ENCODE measurements at regions not wholly inside any gene's neighbourhood (a gene's known extent, or its start where the extent isn't known, plus 50 kb on each side); places are given as distances from the start of the nearest gene placed in this dataset.
A peak's percentile ranks its signal among the peaks of the same experiment; 100 is the strongest.

DNA sequence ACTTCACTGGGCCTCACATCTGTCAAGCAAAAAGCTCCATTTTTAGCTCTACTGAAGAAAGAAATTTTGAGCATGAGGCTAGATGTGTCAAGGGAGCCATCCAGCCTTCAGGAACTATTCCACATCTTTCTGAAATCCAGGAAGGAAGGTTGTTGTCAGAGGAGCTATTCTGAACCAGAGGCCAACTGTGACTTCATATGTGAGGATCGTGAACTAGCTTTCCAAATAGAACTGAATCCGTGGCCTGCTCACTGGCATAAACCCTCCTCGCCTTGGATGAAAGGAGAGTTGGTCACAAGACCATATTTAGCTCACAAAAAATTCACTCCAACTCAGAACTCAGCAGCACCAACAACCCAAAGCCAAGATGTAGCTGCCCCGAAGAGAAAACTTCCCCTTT lies 195.8 kb downstream of the FOXO1 start:
- DNase-seq: no peak

DNA sequence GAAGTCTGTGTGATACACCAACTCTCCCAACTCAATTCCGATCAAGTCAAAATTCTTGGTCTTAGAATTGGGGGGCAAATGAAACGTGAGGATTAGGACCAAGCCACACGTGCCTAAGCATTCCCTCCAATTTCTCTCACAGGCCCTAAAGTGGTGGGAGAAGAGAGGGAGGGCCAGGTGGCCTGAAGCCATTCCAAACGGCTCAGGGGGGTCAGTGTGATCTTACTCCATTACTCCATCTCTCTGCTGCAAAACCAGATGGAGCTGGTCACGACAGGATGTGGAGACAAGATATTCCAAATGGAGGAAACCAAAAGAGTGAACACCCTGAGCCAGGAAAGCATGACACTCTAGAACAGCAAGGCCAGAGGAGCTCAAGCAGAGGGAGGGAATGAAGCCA lies 195.4 kb downstream of the FOXO1 start:
- no peak for DNase-seq

DNA sequence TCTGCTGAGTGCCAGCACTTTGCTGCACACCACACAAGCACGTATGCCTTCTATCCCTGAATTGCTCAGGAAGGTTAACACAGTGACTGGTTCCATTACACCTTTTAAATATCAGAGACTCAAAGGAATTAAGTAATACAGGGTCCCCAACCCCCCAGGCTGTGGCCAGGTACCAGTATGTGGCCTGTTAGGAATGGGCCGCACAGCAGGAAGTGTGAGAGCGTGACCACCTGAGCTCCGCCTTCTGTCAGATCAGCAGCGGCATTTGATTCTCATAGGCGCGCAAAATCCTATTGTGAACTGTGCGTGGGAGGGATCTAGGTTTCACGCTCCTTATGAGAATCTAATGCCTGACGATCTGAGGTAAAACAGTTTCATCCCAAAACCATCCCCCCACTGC lies 194.5 kb downstream of the FOXO1 start:
- DNase-seq: no peak

DNA sequence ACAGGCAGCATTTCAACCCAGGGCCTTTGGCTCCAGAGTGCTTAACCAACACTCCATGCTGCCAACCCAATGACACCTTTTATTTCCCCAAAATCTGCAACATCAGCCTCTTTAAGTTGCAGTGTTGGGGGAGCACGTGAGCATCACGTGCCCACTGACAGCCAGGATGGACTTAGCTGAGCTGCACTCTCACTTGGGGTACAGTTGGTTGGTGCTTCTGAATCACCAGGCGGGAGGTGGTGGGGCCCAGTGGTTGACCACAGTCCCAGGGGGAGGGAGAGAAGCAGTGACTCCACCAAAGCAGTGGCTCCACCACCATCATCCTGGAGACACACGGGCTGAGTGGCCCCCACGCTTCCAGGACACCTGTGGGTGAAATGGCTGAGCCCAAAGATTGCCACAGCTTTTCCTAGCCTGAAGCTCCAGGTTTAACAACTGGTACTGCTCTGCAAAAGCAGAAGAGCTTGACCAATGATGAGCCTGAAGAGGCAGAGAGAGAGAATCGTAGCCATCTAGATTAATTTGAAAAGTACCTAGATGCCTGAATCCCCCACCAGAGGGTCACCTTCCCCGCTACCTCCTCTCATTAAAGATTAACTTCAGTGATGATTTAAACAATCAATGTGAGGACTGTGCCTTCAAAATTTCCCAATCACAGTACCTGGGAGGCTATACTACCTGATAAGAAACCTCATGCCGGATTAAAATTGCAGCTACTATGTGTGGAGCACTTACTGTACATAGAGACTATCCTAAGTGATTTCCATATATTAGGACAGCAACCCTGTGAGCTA lies 193.8 kb downstream of the FOXO1 start:
- no peak for DNase-seq

DNA sequence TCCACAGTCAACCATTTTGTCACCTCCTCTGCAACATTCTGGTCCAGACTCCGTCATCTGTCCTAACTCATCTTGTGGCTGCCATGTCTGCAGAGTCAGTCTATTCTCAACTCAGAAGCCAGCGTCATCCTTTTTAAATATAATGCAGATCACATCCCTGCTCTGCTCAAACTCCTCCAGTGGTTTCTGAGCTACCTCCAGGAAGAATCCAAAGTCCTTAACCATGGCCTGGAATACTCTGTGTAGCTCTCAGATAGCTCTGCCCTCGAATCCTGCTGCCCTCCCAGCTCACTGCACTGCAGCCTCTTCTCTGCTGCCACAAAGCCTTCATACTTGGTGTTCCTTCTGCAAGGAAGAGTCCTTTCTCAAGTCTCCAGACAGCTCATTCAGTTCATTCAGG lies 190.8 kb downstream of the FOXO1 start:
- DNase-seq: no peak

DNA sequence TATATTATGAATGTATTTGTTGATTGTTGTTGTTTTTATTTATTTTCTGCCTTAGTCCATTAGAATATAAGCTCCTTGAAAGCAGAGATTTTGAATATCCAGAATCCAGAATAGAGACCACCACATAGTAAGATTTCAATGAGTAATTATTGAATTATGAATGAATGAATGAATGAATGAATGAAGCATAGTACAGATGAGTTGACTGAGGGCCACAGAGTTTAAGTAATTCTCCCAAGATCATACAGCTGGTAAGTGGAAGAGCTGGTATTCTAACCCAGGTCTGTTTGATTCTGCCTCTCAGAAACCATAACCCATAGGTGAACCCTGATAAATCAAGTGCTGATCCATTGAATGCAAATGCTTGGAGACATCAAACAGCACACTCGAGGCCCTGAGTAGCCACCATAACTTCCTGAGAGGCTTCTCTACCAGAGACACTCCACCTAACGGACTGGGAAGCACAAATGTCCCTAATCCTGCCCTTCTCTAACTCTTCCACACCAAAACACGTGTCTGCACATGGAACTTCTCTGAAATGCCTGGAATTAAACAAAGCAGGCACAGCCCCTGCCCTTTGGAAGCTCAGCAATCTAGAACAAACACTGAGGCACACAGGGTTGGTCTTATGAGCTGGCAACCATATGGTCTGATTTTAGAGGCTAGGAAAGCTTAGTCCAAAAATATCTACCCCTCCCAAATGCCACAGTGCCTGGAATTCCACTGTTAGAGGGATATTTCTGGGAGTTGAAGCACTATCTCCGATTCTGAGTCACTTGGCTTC lies 190.1 kb downstream of the FOXO1 start:
- no peak for DNase-seq

DNA sequence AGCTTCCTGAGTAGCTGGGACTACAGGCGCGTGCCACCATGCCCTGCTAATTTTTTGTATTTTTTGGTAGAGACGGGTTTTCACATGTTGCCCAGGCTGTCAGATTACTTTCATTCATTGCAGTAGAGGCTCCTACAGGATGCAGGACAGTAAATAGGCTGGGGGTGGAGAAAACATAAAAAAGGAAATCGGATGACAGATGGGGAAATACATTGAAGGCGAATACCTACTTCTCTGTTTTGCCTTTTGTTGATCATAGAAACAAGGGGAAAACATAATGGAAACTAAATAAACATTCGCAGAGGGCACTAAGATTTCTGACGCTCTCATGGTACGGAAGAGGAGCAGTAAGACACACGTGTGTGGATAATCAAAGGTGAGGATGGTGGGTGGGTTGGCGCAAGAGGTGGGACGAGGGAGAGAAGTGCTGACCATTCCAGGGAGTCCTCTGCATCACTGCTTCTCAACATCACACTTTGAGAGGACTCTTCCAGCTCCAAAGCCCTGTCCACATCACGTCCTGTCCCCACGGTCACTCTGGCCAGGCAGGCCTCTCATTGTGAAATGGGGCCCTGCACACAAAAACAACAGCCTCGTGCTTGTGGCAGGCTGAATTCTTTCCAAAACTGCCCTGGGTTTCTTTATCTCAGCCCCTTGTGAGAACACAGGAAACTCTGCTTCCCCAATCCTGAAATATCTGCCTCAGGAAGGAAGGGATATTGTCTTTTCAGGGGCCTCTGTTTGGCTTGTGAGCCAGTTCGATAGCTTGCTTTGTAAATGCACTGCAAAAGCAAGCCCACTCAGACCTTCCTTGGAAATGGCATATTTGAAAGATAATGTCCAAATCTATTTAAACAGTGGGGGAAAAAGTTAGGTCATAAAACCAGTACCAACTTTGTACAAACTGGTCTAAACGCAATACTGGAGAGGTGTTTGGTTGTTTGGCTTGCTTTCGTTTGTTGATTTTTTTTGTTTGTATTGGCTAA lies 188.5 kb downstream of the FOXO1 start:
- no peak for DNase-seq

DNA sequence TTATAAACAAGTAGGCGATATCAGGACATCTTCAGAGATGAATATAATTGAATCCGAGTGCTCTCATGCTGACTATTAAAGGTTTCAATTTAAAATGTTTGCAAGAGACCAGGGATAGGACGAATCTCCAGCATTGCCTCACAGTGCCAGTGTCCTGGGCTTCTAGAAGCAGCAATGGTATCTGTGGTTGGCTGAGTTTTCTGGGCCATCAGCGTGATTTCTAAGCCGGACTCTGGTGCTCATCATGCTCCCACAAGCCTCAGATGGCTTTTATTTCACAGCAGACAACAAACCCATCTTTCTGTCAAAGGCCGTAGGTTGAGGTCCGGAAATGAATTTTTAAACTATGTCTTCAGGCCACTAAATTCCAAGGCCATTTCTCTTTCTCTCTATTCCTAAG lies 187.7 kb downstream of the FOXO1 start:
- no peak for DNase-seq

DNA sequence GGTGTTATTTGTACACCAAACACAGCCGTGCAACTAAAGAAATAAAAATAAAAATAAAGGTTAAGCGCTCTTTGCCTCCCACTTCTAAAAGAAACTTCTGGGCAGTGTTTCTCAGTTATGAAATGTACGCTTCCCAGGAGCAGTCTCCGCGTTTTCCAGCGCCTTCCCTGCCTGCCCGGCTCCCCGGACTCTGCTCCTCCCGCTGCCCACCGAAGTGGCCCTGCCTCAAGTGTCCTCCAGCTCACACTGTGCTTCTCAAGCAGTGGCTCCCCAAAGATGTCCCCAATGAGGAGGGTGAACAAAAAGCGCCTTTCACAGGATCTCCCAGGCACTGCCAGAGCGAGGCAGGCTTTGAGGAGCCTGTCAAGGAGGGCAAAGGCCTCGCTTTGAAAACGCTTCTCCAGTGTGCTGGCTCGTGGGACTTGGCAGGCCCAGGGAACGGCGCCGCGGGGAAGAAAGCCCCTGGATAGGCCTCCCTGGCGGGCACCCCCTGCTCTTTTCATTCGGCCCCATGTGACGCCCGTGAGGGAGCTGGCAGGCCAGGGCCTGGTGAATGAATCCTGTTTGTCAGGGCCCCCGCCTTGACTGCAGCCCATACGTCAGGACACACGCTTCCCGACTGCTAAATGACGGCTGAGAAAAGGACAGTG lies 187.1 kb downstream of the FOXO1 start:
- DNase-seq: no peak

DNA sequence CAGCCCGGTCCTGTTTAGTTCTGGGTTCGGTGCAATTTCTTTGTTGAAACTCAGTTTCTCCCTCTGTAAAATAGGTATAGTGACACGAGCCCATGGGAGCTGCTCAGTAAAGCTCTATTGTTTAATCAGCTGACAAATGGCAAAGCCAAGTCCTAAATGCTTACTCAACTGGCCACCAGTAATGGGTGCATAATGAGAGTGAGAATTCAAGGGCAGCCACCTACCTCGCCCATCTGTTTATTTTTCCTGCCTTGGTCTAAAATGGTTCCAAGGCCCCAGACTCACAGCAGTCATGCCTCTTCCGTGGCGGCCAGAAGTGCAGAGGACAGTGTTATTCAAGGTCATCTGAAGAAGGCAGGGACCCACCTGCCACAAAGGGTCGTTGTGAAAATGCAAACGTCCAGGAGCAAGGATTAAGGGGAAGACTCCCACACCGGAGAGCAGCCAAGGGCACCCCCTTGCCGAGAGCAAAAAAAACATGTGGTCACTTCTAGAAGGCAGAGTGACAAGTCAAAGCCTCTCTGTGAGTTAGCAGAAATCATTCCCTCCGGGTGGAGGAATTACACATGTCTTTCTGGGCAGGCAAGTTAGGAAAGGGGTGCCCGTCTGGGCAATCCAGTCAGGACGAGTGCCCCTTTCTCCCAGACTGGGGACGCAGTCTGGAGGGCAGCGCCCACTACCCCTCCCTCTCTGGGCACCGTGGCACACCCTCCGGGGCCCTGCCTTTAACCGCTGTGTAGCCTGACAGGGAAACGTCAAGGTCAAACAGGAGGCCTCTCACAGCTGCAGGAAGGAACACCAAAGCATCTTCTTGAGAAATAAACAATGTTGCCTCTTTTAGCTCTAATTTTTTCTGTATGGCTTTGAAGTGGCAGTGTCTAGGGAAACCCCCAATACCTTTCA lies 186.2 kb downstream of the FOXO1 start:
- DNase-seq: no peak

DNA sequence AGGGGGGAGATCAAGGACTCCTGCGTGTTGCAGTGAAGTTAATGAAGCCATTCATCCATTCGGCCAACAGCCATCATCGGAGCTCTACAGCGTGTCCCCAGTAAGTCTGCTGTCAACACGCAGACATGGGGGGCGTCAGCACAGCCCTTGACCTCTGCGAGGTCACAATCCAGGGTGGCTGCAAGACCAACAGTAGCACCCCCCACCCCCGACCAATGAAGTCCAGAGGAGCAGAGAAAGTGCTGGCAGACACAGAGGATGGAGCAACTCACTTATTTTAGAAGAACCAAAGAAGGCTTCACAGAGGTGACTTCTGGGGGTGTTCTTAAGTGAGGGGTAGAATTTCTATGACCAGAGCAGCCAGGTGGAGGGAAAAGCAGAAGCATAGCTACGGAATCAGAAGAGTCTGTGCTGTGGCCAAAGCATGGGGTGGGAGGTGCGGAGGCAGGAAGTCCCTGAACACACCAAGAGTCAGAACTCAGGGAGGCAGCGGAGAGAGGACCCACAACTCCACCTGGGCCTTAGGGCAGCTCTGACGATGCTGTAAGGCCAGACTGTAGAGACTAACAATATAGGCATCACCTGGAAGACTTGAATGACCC lies 185.4 kb downstream of the FOXO1 start:
- DNase-seq: no peak

DNA sequence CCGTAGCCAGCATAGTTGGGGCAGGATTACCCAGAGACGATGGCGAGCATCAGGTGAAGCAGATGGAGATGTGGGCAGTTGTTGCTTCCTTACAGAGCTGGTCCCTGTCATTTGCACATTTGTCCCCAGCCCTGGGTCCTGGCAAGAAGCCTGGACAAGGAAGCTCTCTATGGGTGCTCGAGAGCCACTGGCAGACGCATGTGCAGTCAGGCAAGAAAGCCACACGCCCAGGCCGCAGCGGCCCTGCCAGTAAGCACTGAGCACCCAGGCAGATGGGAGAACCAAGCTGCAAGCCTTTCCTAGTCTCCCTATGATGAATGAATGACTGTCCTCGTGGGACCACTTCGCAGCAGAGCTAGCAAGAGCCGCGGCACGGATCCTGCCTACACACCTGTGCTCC lies 182.8 kb downstream of the FOXO1 start:
- DNase-seq: peak; percentile 38 to 42

DNA sequence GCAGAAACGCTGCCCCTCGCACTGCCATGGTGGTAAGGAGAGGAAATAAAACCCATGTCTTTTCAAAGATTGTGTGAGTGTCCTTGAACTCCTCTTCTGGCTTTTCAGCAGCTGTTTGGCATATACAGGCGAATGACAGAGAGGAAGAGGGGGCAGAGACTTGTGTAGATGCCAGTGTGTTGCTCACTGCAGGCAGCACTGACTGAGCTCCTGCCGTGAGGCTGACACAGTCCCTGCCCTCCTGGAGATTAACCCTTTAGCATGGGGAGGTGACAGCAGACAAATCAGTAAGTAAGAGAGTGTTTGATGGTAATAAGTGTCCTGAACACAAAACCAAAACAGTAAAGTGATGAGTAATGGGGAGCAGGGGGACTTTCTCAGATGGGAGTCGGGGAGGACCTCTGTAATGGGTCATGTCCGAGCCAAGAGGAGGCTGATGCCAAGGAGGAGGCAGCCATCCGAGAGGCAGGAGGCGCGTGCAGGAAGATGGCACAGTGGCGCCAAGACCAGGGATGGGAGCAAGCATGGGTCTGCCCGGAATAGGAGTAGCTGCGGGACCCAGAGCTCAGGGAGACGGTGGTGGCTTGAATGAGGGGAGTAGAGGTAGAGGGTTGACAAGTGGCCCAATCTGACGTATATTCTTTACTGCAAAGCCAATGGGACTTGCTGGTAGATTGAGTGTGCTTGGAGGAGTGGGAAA lies 182.2 kb downstream of the FOXO1 start:
- no peak for DNase-seq

DNA sequence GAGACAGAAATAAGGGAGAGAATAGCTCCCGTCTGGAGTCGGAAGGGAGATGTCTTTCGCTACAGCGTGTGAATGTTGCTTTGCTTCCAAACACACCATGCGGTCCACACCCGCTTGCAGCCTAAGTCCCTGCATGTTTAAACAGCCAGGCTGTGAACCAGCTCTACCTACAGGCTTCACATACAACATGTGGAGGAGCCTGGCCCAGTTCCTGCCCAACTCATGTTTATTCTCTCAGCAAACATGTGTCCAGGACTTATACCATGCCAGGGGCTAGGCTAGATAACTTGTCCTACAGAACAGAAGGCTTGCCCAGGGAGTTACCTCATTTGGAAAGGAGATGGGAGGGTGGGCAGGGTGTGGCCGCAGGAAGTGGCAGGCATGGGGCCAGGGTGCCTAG lies 181.5 kb downstream of the FOXO1 start:
- DNase-seq: no peak

DNA sequence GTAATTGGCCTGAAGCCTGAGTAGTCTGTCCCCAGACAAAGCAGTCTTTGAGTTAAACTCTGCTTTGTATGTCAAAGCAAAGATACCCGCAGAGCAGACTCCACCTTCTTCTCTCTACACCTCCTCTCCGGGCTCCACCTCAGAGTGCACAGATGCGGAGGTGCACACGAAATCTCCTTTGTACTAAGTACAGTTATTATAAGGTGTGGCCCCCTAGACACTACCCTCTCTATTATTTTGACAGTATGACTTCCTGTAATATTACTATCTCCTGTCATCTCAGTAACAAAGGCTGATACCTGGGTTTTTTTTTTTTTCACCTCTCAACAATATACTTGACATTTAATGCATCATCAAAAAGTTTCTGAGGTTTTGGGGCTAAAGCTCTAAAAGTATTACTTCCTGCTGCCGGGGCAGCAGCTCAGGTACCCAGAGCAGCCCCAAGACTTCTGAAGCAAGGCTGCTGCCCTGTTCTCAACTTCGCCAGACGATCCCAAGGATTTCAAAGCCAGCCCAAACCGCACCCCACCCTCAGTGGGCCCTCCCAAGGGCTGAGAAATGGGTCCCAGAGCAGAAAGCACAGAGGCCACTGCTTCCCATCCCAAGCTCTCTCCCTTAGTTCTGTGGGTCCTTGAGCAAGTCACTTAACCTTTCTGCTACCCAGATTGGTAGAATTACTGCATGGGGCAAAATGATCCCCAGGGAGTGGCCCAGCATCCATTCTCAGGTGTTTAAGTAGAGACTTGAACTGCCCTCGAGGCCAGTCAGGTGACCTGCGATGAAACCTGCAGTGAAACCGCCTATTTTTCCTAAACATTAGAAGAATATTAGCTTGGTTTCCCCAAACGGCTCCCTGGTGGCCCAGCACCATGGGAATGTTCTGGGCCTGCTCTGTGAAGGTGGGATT lies 180.6 kb downstream of the FOXO1 start:
- DNase-seq: no peak

DNA sequence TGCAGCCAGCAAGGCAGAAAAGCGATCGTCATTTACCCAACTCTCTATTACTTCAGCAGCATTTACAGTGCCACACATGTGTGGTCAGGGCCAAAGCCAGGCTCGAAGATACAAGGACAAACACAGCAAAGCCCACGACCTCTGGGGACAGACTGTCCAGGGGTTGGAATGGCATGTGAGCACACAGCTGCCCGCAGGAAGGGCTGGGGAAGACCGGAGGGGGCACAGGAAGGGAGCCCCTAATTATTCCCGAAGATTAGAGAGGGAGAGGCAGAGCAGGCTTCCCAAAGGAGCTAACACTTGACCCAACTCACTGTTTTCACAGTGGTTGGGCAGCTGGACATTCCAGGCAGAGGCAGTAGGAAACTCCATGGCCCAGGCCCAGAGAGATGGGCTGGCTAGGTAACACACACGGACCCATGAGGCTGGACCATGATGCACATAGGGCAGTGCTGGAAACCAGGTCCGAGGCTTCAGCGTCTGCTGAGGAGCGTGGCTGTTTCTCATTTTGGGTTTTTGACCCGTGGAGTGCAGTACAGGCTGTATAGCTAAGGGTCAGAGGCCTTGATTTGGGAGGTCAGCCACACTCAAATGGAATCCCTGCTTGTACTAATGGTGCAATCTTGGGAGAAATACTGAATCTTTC lies 179.8 kb downstream of the FOXO1 start:
- DNase-seq: no peak

DNA sequence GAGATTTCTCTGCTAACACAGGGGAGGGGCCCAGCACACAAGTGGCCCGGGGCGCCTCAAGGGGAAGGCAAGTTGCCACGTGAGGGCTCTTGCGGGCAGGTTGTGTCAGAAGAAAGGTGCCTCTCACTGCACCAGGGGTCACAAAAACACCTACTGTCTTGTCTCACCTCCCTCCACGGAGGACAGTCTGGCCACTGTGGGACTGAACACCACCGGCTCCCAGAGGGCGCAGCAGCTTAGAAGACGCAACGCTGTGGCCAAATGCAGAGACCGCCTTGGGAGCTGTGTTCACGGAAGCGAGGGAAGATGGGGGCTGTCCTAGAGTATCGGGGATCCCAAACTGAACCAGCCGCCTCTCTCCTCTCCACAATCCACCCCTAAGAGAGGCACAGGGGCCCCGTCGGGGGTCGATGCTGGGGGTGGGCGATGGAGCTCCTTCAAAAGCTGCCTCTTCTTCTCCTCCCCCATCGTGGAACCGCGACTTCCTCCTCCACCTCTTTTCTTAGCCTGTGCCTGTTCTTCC lies 177.5 kb downstream of the FOXO1 start:
- DNase-seq: no peak

DNA sequence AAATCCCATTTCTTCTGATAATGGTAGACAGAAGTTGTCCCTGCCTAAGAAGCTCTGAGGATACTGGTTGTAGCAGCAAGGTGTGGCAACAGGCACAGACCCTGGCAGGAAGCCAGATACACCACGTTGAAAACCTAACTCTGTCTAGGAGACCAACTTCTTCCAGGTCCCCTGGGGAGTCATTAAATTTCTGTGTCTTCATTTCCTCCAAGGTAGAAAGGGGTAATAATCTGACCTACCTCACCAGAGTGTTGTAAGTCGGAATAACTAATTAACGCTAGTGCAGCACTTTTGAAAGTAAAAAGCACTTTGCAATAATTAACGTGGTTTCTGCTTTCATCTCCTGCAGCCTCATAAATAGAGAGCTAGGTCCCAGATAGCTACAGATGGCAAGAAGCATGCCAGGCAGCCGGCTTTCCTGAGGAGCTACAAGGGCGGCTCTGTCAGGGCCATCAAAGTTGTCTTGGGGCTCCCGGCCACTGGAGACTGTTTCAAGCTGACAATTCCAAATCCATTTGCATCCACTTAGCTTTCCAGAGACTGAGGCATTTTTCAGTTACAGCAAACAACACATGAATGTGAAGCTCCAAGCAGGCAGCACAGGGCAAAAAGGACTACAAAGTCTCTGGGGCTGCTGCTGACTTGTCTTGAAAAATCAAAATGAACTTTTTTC lies 176.2 kb downstream of the FOXO1 start:
- peak; percentile 65 to 75 for DNase-seq
